Body of pancreas (tissue), 4 donors: ENCODE measurements at regions not wholly inside any gene's neighbourhood (a gene's known extent, or its start where the extent isn't known, plus 50 kb on each side); places are given as distances from the start of the nearest gene placed in this dataset.

Experiments
- ATAC-seq: fragments of 150-250 bp; one replicate; pipeline ENCODE4 v1.9.1; 2016
- DNase-seq, 4 donors: peaks; one replicate each; pipeline ENCODE4 v3.0.0-alpha.2; 2019
- H3K27ac ChIP-seq, 4 donors: fragments of 200-600 bp; sonication (generic); 1 replicate in 3 of 4; 2 replicates in 1 of 4; pipeline versions ENCODE4 v1.5.1 to v1.6.1; 2016 to 2019; ENCODE audit warnings: mild to moderate bottlenecking in 1 of 4, mixed read lengths in 1 of 4, moderate library complexity in 1 of 4
- H3K27me3 ChIP-seq, 2 donors: fragments of 200-600 bp; sonication (generic); one replicate each; pipeline ENCODE4 v1.6.0; 2016; ENCODE audit warnings: mild to moderate bottlenecking in 1 of 2
- H3K36me3 ChIP-seq, 2 donors: fragments of 200-600 bp; sonication (generic); replicated peaks in 1 of 2; 2 replicates each; pipeline ENCODE4 v1.5.1; 2016; ENCODE audit warnings: low read depth in 2 of 2; ENCODE audit not compliant: insufficient read depth in 1 of 2
- H3K4me1 ChIP-seq: fragments of 200-600 bp; sonication (generic); one replicate; pipeline ENCODE4 v1.6.0; 2016
- H3K4me3 ChIP-seq, 2 donors: fragments of 200-600 bp; sonication (generic); 1 replicate in 1 of 2; 2 replicates in 1 of 2; pipeline ENCODE4 v1.5.1; 2016 to 2019
- H3K9me3 ChIP-seq, 3 donors: fragments of 200-600 bp; sonication (generic); 1 replicate in 2 of 3; 2 replicates in 1 of 3; pipeline ENCODE4 v1.5.1; 2016
- POLR2A ChIP-seq, 3 donors: fragments of 450-650 bp; IDR thresholded peaks; one replicate each; pipeline ENCODE4 v1.6.1; 2016; ENCODE audit warnings: antibody characterized with exemption in 3 of 3, mild to moderate bottlenecking in 2 of 3
- WGBS, 2 donors: methylation state at CpG; one replicate each; pipeline ENCODE4 v1.1.5; 2017; 5-methylcytosine and 5-hydroxymethylcytosine counted together
- intact Hi-C: fragments of 100-400 bp; cut with DNase I; formaldehyde crosslinking; loops from one replicate; pipeline ENCODE4 v1.15.1; 2023
- TF ChIP-seq, protein P1 (sequence below), 7 experiments: fragments of 450-650 bp in 4 of 7; fragments of 200-600 bp in 3 of 7; sonication (generic) in 3 of 7; IDR thresholded peaks; one replicate each; pipeline ENCODE4 v1.5.1; 2016 to 2019; ENCODE audit warnings: antibody characterized with exemption in 7 of 7

DNA sequence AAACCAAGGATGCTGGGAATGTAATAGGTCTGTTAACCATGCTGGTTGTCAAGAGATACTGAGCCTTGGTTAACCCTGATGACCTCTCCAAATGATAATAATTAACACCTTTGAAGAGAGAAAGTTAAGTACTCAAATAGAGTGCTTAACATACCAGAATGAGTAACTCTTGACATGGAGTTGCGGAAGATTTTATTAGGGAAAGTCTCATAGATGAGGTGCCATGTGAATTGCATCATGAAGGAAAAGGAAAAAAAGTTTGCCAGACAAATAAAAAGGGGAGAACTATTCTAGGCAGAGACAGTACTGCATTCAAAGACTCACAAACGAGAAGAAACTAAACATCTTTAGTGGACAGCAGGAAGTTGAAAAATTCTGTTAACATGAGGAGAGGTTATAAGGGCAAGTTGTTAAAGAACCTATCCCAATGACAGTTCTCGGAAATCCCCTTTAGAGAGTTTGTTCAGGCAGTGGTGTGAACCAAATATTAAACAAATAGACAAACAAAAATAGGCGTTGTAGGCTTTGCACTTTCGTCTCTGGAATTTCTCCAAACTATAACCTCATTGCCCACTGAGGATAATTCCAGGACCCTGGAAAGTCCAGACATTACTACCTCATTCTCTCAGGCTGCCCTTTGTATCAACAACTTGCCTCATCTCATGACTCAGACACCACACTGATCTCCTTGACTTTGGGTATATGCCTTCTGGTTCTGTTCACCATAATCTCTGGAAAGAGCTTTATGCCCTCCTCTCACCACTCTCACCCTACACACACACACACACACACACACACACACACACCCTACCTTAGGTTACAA lies 435.0 kb downstream of the GXYLT1 start:
- no peak for DNase-seq
- WGBS, 2 donors, result 14 to 24% methylated on average over 5 of the region's 5 CpGs
- peak overlapping the region in 2 of 4 donors; percentile 5 to 43 for H3K27ac ChIP-seq

DNA sequence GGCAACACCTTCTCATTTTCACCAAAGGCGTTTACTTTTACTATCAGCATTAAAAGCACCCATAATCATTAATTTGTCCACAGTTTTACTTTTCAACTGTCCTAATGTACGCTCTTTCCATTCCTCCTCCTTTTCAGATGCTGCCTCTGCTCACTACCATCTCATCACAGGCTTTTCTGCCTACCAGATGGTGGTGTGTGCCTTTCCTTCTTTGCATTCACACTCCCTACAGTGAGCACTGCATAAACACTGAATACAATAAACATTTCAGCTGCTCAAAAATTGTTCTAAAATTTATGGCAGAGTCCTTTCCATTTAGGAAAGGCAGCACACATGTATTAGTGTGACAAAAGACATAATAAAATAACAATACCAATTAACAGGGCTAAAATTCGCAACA lies 435.7 kb downstream of the GXYLT1 start:
- Histone ChIP-seq H3K27ac (peak overlapping the region in 1 of 4 donors; percentile 20), H3K36me3 (no peaks in the 10 kb centered on the region), H3K9me3 (no peaks in the 10 kb centered on the region), H3K27me3 (no peaks in the 10 kb centered on the region), H3K4me1 (no peaks in the 10 kb centered on the region), H3K4me3 (no peak overlapping the region)
- no peak for DNase-seq
- ATAC-seq, result no peak
- intact Hi-C loops, result no loop called here
- TF ChIP-seq, protein P1, sequence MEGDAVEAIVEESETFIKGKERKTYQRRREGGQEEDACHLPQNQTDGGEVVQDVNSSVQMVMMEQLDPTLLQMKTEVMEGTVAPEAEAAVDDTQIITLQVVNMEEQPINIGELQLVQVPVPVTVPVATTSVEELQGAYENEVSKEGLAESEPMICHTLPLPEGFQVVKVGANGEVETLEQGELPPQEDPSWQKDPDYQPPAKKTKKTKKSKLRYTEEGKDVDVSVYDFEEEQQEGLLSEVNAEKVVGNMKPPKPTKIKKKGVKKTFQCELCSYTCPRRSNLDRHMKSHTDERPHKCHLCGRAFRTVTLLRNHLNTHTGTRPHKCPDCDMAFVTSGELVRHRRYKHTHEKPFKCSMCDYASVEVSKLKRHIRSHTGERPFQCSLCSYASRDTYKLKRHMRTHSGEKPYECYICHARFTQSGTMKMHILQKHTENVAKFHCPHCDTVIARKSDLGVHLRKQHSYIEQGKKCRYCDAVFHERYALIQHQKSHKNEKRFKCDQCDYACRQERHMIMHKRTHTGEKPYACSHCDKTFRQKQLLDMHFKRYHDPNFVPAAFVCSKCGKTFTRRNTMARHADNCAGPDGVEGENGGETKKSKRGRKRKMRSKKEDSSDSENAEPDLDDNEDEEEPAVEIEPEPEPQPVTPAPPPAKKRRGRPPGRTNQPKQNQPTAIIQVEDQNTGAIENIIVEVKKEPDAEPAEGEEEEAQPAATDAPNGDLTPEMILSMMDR (IDR thresholded peaks at IDR 0.05), result no peak
- no peak for TF ChIP-seq POLR2A (IDR thresholded peaks at IDR 0.05)
- 33 to 35% methylated on average over 3 of the region's 3 CpGs for WGBS, 2 donors

More for the DNA sequence above, 435.0 kb downstream of the GXYLT1 start:
- Histone ChIP-seq H3K27me3 (no peaks in the 10 kb centered on the region), H3K4me3 (no peak overlapping the region), H3K4me1 (no peaks in the 10 kb centered on the region), H3K9me3 (no peaks in the 10 kb centered on the region), H3K36me3 (no peaks in the 10 kb centered on the region)
- intact Hi-C loops, result no loop called here
- ATAC-seq, result peak; percentile 74
- TF ChIP-seq, protein P1 (IDR thresholded peaks at IDR 0.05), result no peak
- no peak for TF ChIP-seq POLR2A (IDR thresholded peaks at IDR 0.05)

DNA sequence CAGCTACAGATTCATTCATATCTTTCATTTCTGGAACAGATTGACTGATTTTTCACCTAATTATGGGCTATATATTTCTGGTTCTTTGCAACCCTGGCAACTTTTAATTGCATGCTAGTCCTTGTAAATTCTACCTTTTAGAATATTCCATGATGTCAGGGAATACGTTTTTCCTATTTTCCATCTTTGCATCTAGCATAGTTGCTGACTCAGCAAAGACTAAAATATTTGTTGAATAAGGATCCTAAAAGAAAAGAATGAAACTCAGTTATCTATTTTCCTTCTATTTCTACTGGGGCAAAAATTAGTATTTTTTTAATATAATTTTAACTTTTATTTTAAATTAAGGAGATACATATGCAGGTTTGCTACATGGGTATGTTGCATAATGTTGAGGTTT lies 438.3 kb downstream of the GXYLT1 start:
- intact Hi-C loops, result no loop called here
- 41 to 47% methylated on average over 1 of the region's 1 CpG for WGBS, 2 donors
- Histone ChIP-seq H3K36me3 (no peaks in the 10 kb centered on the region), H3K4me1 (no peaks in the 10 kb centered on the region), H3K27ac (no peak overlapping the region), H3K9me3 (no peaks in the 10 kb centered on the region), H3K27me3 (no peaks in the 10 kb centered on the region), H3K4me3 (no peak overlapping the region)
- no peak for DNase-seq
- no peak for TF ChIP-seq POLR2A (IDR thresholded peaks at IDR 0.05)
- TF ChIP-seq, protein P1 (IDR thresholded peaks at IDR 0.05), result no peak
- ATAC-seq, result no peak

DNA sequence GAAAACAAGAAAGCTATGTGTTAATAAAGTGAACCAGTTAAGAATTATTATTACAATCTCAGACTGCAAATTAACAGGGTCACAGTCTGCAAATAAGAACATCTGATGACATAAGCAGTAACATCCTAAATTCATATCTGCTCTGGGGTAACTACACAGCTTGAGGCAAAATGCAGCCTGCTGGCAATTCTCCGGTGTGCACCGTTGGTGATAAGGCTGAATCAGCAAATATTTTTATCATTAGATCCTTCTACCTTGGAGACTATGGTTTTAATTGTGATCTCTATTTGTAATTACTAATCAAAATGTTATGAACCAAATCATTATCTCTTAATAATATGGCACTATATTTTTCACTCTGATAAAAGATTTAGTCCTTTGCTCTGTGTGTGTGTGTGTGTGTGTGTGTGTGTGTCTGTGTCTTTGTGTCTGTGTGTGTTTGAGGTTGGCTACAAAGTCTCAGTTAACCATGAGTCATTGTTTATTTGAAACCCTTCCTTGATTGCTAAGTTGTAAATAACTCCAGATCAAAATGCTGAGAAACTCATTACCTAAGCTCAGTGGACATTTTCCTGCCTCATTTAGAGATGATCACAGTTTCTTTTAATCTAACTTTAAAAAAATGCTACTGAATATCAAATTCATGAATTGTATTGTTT lies 442.6 kb downstream of the GXYLT1 start:
- no peak for ATAC-seq
- H3K27me3 ChIP-seq, result no peaks in the 10 kb centered on the region
- no peaks in the 10 kb centered on the region for H3K9me3 ChIP-seq
- H3K4me3 ChIP-seq, result no peak overlapping the region
- TF ChIP-seq, protein P1 (IDR thresholded peaks at IDR 0.05), result no peak
- no peak for TF ChIP-seq POLR2A (IDR thresholded peaks at IDR 0.05)
- H3K4me1 ChIP-seq, result no peaks in the 10 kb centered on the region
- no peaks in the 10 kb centered on the region for H3K36me3 ChIP-seq
- intact Hi-C loops, result no loop called here
- no peak for DNase-seq
- 16 to 26% methylated on average over 2 of the region's 2 CpGs for WGBS, 2 donors
- H3K27ac ChIP-seq, result no peak overlapping the region
